ENCODE measurements at regions not wholly inside any gene's neighbourhood (a gene's known extent, or its start where the extent isn't known, plus 50 kb on each side); places are given as distances from the start of the nearest gene placed in this dataset.

DNA sequence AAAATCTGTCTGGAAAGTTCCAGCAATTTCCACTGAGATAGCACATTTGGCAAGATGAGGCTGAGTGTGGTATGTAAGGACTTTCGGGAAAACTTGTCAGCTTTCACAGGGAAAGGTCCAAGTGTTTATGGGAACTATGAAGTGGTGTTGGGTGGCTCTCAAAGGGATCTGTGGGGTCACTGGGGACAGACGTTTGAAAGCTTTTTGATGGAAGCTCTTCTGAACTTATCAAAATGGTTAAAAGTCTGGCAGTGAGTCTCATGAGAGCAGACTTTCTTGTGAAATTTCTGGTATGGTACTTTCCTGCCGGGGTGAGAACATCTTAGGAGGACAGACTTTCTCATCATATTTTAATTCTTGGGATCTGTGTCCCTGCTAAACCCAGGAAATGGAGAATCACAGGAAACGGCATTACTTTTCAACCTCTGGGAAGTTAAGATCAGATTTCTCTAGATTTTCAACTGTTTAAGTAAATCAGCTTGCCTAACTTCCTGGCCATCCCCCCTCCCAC is 546.3 kb upstream of the ZEB2 start:
- no peak overlapping the region for H3K4me3 ChIP-seq (ENCODE audit: low read depth in 2 of 2, low read length in 2 of 2)
- no peak overlapping the region for H3K27ac ChIP-seq (ENCODE audit: low read length)
- H3K36me3 ChIP-seq (ENCODE audit: control insufficient read depth, insufficient read depth, low read length) = no peaks in the 10 kb centered on the region
- no peaks in the 10 kb centered on the region for H3K27me3 ChIP-seq (ENCODE audit: control insufficient read depth, insufficient read depth, low read length)
- ChIA-PET POLR2A (no interaction called here), CTCF (no interaction called here)
- no peaks in the 10 kb centered on the region for H3K4me1 ChIP-seq (ENCODE audit: control insufficient read depth, insufficient read depth, low read length)
- intact Hi-C loops (cut with micrococcal nuclease; ENCODE audit: unreplicated experiment) (no loop called here), in situ Hi-C loops (cut with HindIII; ENCODE audit: low pct_unique_long_range_greater_than_20kb, low sequenced_read_pairs) (no loop called here)
- TF ChIP-seq SIN3A (IDR thresholded peaks at IDR 0.05; ENCODE audit: borderline replicate concordance, insufficient read depth, low read depth, low read length) = no peak
- TF ChIP-seq TCF7L2 (IDR thresholded peaks at IDR 0.05; ENCODE audit: low read depth, low read length) = no peak
- TF ChIP-seq, protein P1, sequence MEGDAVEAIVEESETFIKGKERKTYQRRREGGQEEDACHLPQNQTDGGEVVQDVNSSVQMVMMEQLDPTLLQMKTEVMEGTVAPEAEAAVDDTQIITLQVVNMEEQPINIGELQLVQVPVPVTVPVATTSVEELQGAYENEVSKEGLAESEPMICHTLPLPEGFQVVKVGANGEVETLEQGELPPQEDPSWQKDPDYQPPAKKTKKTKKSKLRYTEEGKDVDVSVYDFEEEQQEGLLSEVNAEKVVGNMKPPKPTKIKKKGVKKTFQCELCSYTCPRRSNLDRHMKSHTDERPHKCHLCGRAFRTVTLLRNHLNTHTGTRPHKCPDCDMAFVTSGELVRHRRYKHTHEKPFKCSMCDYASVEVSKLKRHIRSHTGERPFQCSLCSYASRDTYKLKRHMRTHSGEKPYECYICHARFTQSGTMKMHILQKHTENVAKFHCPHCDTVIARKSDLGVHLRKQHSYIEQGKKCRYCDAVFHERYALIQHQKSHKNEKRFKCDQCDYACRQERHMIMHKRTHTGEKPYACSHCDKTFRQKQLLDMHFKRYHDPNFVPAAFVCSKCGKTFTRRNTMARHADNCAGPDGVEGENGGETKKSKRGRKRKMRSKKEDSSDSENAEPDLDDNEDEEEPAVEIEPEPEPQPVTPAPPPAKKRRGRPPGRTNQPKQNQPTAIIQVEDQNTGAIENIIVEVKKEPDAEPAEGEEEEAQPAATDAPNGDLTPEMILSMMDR (IDR thresholded peaks at IDR 0.05) = no peak
- TF ChIP-seq, protein P2, sequence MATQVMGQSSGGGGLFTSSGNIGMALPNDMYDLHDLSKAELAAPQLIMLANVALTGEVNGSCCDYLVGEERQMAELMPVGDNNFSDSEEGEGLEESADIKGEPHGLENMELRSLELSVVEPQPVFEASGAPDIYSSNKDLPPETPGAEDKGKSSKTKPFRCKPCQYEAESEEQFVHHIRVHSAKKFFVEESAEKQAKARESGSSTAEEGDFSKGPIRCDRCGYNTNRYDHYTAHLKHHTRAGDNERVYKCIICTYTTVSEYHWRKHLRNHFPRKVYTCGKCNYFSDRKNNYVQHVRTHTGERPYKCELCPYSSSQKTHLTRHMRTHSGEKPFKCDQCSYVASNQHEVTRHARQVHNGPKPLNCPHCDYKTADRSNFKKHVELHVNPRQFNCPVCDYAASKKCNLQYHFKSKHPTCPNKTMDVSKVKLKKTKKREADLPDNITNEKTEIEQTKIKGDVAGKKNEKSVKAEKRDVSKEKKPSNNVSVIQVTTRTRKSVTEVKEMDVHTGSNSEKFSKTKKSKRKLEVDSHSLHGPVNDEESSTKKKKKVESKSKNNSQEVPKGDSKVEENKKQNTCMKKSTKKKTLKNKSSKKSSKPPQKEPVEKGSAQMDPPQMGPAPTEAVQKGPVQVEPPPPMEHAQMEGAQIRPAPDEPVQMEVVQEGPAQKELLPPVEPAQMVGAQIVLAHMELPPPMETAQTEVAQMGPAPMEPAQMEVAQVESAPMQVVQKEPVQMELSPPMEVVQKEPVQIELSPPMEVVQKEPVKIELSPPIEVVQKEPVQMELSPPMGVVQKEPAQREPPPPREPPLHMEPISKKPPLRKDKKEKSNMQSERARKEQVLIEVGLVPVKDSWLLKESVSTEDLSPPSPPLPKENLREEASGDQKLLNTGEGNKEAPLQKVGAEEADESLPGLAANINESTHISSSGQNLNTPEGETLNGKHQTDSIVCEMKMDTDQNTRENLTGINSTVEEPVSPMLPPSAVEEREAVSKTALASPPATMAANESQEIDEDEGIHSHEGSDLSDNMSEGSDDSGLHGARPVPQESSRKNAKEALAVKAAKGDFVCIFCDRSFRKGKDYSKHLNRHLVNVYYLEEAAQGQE (IDR thresholded peaks at IDR 0.05; ENCODE audit: insufficient read depth in 1 of 2, low read depth in 2 of 2, low read length in 1 of 2) = no peak
- no peak for TF ChIP-seq POLR2AphosphoS5 (IDR thresholded peaks at IDR 0.05; ENCODE audit: low read depth, low read length)
- no peaks in the 10 kb centered on the region for H3K9me3 ChIP-seq (ENCODE audit: control insufficient read depth, insufficient read depth, low read depth, low read length)
- no TSS peak for BruUV-seq (replicated peaks)
- no peak for ATAC-seq
- no peak for DNase-seq (ENCODE audit: low read depth, low spot score)

DNA sequence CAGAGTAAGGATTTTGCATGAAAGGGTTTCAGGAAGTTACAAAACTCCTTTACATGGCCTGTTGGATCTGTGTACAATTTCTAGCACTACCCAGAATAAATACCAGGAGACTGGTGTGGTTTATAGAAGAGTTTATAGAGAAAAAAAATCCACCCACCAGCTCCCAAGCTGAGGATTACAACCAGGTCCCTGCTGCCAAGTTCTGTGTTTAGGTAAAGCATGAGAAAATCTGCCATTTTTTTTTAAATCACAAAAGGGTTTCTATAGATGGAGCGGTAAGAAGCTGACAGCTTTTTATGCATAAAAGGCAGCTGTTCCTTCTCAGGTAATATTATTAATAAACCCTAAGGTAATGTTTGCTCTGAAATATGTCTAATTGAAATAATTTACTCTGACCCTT is 545.4 kb upstream of the ZEB2 start:
- POLR2A ChIA-PET = interaction anchor here (0.6 kb wide), 1 partner anchor 604 kb away, joined by 4 read pairs; no protein-coding TSS in a partner anchor
- ATAC-seq = no peak
- no peak overlapping the region for H3K4me3 ChIP-seq (ENCODE audit: low read depth in 2 of 2, low read length in 2 of 2)
- no peaks in the 10 kb centered on the region for H3K27me3 ChIP-seq (ENCODE audit: control insufficient read depth, insufficient read depth, low read length)
- TF ChIP-seq SIN3A (IDR thresholded peaks at IDR 0.05; ENCODE audit: borderline replicate concordance, insufficient read depth, low read depth, low read length) (no peak), POLR2AphosphoS5 (IDR thresholded peaks at IDR 0.05; ENCODE audit: low read depth, low read length) (no peak), TCF7L2 (IDR thresholded peaks at IDR 0.05; ENCODE audit: low read depth, low read length) (no peak)
- TF ChIP-seq, protein P1 (IDR thresholded peaks at IDR 0.05) = no peak
- TF ChIP-seq, protein P2 (IDR thresholded peaks at IDR 0.05; ENCODE audit: insufficient read depth in 1 of 2, low read depth in 2 of 2, low read length in 1 of 2) = no peak
- intact Hi-C loops (cut with micrococcal nuclease; ENCODE audit: unreplicated experiment) = no loop called here
- H3K27ac ChIP-seq (ENCODE audit: low read length) = no peak overlapping the region
- no peaks in the 10 kb centered on the region for H3K9me3 ChIP-seq (ENCODE audit: control insufficient read depth, insufficient read depth, low read depth, low read length)
- no peaks in the 10 kb centered on the region for H3K36me3 ChIP-seq (ENCODE audit: control insufficient read depth, insufficient read depth, low read length)
- DNase-seq (ENCODE audit: low read depth, low spot score) = no peak
- in situ Hi-C loops (cut with HindIII; ENCODE audit: low pct_unique_long_range_greater_than_20kb, low sequenced_read_pairs) = no loop called here
- BruUV-seq (replicated peaks) = no TSS peak
- CTCF ChIA-PET = no interaction called here
- no peaks in the 10 kb centered on the region for H3K4me1 ChIP-seq (ENCODE audit: control insufficient read depth, insufficient read depth, low read length)
